Colon (tissue), 2 donors: ENCODE measurements at regions not wholly inside any gene's neighbourhood (a gene's known extent, or its start where the extent isn't known, plus 50 kb on each side); places are given as distances from the start of the nearest gene placed in this dataset.

ENCODE experiments used
- FAIRE-seq: peaks from 2 replicates; lab custom pipeline; 2012; peaks lifted over from hg19 to GRCh38; lab: Jason Lieb, UNC
- donor health status: control.
- donor health status: control.

DNA sequence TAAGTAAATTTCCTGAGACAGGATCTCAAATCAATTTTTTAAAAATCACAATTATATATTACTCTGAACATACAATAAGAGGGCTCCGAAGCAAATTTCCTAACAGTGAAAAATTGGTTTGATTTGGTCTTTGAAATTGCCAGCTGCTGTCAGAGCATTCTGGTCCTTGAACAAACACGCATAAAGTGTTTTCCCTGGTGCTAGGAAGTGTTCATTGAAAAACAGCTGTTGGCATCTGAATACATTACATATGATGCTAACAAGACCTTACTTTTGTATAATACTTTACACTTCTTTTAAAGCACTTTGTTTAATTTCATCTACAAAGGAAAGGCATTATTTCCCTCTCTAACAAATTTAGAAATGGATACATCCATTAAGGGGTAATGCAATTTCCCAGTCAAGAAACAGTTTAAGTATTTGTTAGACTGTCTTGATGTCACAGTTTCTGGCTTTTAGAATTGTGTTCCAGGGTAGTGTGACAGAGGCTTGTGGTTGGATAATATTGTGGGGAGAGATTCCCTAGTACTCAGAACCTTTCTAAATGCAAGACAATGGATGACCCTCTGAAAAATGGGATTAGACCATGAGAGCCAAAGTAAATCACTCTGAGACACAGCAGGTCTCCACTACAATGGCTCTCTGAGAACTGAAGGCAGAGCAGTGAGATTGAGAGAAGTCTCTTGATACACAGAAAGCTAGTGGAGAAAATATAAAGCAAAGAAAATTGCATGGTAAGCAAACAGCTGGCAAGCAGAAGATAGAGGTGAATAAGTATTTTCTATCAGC, 299.0 kb downstream of the TRIB2 start:
- FAIRE-seq = no peak

- FAIRE-seq = no peak
Observed at GRCh38 chr2:13018490-13018889, 301.8 kb downstream of the TRIB2 start.

GRCh38 chr2:13019781-13020180, 303.0 kb downstream of the TRIB2 start:
- no peak for FAIRE-seq

GRCh38 chr2:13020469-13020868, 303.7 kb downstream of the TRIB2 start:
- FAIRE-seq = no peak

DNA sequence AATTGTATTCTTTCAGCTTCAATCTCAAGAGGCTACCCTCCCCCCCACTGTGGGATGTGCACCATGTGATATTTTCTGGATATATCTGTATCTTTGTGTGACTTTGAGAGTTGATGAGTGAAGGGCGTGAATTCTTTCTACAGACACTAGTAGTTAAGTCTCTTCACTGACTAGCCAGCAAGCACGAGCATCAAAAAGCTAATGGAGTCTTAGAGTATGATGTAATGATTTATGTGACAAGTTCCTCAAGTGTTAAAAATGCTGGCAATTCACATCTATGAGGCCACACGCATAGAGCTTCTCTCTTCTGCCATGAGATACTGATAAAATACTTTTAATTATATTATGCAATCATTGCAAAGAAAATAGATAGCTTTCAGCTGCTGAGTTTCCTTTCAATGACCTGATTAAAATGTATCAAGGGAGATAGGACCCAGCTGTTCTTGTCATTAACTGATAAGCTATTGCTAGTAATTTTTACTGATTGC, 304.8 kb downstream of the TRIB2 start:
- no peak for FAIRE-seq

DNA sequence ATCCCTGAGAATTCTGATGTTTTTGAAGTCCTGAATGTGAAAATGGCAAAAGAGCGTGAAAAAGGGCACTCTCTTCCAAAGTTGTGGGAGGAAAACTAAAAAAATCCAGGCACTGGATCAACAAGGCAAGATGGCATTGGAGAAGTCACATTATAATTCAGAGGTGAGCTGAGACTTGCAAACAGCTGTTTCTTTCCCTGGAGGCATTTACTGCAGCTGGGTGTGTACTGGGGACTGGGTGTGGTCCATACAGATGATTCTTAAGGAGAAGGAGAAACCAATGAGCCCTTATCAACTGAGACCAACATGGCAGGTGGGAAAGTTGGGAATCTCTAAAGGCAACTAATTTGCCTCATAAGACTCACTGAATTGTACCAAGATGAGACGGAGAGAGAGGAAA, 313.9 kb downstream of the TRIB2 start:
- FAIRE-seq = no peak

- FAIRE-seq = no peak
Observed at GRCh38 chr2:13034861-13035260, 318.1 kb downstream of the TRIB2 start.

GRCh38 chr2:13035866-13036265, 319.1 kb downstream of the TRIB2 start:
- FAIRE-seq = no peak

DNA sequence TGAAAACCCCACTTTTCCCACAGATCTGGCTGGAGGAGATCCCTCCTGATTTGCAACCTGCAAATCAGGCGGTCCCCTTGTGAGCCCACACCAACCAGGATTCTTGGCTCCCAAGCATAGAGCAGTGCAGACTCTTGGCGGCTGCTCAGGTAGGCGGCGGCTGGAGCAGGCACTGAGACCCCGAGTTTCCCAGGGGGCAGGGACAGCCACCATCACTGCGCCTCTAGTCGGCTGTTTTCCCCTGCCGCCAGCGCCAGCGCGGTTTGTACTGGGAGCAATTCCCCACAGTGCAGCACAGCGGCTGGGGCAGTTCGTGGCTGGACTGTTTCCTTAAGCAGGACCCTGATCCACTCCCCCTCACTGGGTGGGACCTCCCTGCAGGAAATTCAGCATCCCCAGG, 323.3 kb downstream of the TRIB2 start:
- no peak for FAIRE-seq

- FAIRE-seq = peak; percentile 10
Observed at GRCh38 chr2:13046557-13047165, 329.9 kb downstream of the TRIB2 start.

DNA sequence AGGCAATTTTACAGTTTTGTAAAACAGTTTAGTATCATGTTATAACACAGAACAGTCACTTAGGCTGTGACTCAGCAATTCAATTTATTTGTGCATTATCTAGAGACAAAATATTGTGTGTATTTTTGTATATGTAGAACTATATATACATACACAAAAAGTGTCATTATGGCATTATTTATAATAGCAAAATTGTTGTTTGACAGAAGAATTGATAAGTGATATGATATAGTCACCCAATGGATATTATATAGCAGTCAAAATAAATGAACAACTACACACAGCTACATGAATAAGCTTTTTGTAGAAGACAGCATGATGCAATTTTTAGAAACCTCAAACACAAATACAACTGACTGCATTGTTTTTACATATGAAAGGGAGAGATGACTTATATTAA, 334.0 kb downstream of the TRIB2 start:
- FAIRE-seq = no peak

GRCh38 chr2:13052547-13052946, 335.8 kb downstream of the TRIB2 start:
- FAIRE-seq = no peak

DNA sequence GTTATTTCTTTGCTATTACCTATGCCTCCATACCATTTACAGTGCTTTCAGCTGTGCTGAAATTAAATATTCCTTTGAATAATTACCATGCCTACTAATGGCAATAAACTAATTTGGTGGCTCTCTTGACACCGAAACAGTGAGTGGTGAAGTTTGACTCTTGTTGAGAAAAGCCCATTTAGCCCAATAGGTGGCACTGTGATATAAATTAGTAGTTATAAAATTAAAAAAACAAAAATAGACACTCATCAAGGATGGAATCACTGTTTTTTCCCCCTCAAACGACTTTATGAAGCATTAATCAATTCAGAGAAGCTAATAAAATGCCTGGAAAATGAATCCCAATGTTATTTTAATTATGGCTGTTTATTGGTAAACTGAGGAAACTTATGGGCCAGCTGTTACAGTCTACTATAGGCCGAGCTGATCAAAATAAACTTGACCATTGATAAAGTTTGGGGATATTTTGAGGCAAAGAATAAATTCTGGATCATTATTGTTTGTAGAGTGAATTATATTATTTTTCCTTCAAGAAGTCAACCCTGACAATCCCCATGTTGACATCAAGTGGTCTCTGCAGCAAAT, 339.6 kb downstream of the TRIB2 start:
- no peak for FAIRE-seq

- FAIRE-seq = no peak
Observed at GRCh38 chr2:13057671-13058070, 340.9 kb downstream of the TRIB2 start.

DNA sequence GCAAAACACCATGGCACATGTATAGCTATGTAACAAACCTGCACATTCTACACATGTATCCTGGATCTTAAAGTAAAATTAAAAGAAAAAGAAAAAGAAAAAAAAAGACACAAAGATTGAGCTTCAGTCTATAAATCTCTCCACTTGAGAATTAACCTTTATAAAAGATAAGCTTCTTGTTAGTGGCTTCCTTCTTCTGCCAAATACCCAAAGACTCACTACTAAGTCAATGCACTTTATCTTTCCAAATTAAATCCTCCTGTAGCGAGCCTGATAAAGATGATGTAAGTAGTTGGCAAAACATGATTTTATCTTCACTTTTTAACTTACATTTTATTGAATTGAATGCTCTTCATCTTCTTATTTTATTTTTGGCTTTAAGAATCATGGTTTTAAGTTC, 349.9 kb downstream of the TRIB2 start:
- FAIRE-seq = no peak

- FAIRE-seq = no peak
Observed at GRCh38 chr2:13067508-13067907, 350.8 kb downstream of the TRIB2 start.

GRCh38 chr2:13089971-13090370, 373.2 kb downstream of the TRIB2 start:
- FAIRE-seq = no peak

DNA sequence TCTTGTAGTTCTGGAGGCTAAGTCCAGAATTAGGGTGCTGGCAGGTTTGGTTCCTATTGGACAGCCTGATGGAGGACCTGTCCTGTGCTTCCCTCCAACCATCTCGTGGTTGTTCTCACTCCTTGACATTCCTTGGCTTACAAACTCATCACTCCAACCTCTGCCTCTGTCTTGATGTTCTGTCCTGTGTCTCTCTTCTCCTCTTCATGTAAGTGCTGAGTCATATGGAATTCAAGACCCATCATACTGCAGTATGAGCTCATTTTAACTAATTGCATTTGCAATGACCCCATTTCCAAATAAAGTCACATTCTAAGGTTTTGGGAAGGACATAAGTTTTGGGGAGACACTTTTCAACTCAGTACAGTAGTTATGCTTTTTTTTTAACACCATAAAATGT, 374.7 kb downstream of the TRIB2 start:
- FAIRE-seq = no peak

GRCh38 chr2:13091861-13092378, 375.2 kb downstream of the TRIB2 start:
- no peak for FAIRE-seq

GRCh38 chr2:13093416-13093991, 376.8 kb downstream of the TRIB2 start:
- no peak for FAIRE-seq

DNA sequence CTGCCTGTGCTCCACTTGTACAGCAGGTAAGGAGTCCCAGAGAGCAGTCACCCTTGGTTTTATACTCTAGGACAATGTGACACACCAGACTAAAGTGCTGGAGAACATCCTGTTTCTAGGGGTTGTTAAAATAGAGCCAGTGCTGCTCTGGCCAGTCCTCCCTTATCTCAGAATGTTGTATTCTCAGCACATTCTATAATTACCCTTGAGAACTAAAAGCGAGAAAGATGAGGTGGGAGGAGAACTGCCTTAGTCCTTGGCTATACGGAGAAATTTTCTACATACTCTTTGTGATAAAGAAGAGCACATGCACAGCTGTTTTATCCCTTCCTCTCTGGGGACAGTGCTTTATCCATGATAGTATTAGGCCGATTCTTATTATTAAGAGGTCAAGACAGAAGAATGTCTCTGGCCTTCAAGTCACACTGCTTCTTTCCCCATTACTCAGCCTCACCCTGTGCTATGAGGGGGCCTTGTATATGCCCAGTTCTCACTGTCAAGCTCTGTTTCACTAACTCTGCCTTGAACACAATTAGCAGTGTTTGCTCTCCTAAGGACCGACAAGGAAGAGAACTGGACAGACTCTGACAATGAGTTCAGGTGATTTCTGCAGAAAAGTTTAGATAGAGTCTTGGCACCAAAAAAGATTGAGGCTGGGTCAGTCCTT, 385.8 kb downstream of the TRIB2 start:
- FAIRE-seq = no peak

GRCh38 chr2:13103151-13103550, 386.4 kb downstream of the TRIB2 start:
- no peak for FAIRE-seq
